Liver (tissue), 7 donors: ENCODE measurements at regions not wholly inside any gene's neighbourhood (a gene's known extent, or its start where the extent isn't known, plus 50 kb on each side); places are given as distances from the start of the nearest gene placed in this dataset.
"Not testable (repeated sequence)": the region's sequence is repeated elsewhere in the genome, so short reads cannot be mapped to it uniquely, and the experiment has no call there.

ENCODE experiments used
- DNase-seq: peaks from one replicate; pipeline ENCODE4 v3.0.0-alpha.2; 2017; ENCODE audit warnings: low spot score
- H3K27ac ChIP-seq, 2 donors: one replicate each; pipeline ENCODE4 v1.7.0; 2013; ENCODE audit warnings: inconsistent platforms in 2 of 2, low read length in 2 of 2, control low read depth in 1 of 2, low read depth in 1 of 2, mild to moderate bottlenecking in 1 of 2
- H3K27me3 ChIP-seq, 4 donors: one replicate each; pipeline versions ENCODE4 v1.6.1 to v1.7.0; 2013; ENCODE audit warnings: low read length in 3 of 4, inconsistent platforms in 1 of 4, mild to moderate bottlenecking in 1 of 4, moderate library complexity in 1 of 4; ENCODE audit not compliant: control insufficient read depth in 4 of 4, insufficient read depth in 4 of 4
- H3K36me3 ChIP-seq, 4 donors: one replicate each; pipeline versions ENCODE4 v1.6.1 to v1.7.0; 2013; ENCODE audit warnings: low read length in 3 of 4, mild to moderate bottlenecking in 3 of 4, low read depth in 1 of 4, moderate library complexity in 1 of 4; ENCODE audit not compliant: control insufficient read depth in 4 of 4, insufficient read depth in 3 of 4
- H3K4me1 ChIP-seq, 4 donors: one replicate each; pipeline versions ENCODE4 v1.6.1 to v1.7.0; 2013; ENCODE audit warnings: low read length in 3 of 4, mild to moderate bottlenecking in 3 of 4, moderate library complexity in 1 of 4; ENCODE audit not compliant: control insufficient read depth in 4 of 4, insufficient read depth in 4 of 4
- H3K4me3 ChIP-seq, 3 donors: one replicate each; pipeline versions ENCODE4 v1.6.1 to v1.7.0; 2013; ENCODE audit warnings: low read length in 3 of 3, control low read depth in 1 of 3, low read depth in 1 of 3, mild to moderate bottlenecking in 1 of 3
- H3K9ac ChIP-seq, 2 donors: one replicate each; pipeline ENCODE4 v1.7.0; 2013; ENCODE audit warnings: low read length in 2 of 2, mild to moderate bottlenecking in 2 of 2, moderate library complexity in 2 of 2, control low read depth in 1 of 2, low read depth in 1 of 2
- H3K9me3 ChIP-seq, 4 donors: one replicate each; pipeline versions ENCODE4 v1.6.1 to v1.7.0; 2013; ENCODE audit warnings: low read length in 3 of 4; ENCODE audit not compliant: control insufficient read depth in 4 of 4
- ATF3 ChIP-seq: IDR thresholded peaks from 2 replicates; pipeline ENCODE4 v1.6.1; 2016; ENCODE audit warnings: antibody characterized with exemption
- EGR1 ChIP-seq, 2 donors: IDR thresholded peaks; 2 replicates each; pipeline ENCODE4 v1.6.1; 2016 to 2018; ENCODE audit warnings: antibody characterized with exemption in 2 of 2, low read depth in 2 of 2
- FOXA2 ChIP-seq: IDR thresholded peaks from 2 replicates; pipeline ENCODE4 v1.6.1; 2016; ENCODE audit warnings: antibody characterized with exemption
- HNF4A ChIP-seq, 2 donors: conservative IDR thresholded peaks; 2 replicates each; pipeline ENCODE4 v1.6.1; 2016; ENCODE audit warnings: antibody characterized with exemption in 2 of 2, mild to moderate bottlenecking in 2 of 2
- HNF4G ChIP-seq: IDR thresholded peaks from 2 replicates; pipeline ENCODE4 v1.6.1; 2016; ENCODE audit warnings: antibody characterized with exemption
- JUND ChIP-seq, 2 donors: IDR thresholded peaks; 2 replicates each; pipeline ENCODE4 v1.6.1; 2016; ENCODE audit warnings: antibody characterized with exemption in 2 of 2
- MAX ChIP-seq: IDR thresholded peaks from 2 replicates; pipeline ENCODE4 v1.6.1; 2016; ENCODE audit warnings: antibody characterized with exemption
- NR2F2 ChIP-seq: IDR thresholded peaks from 2 replicates; pipeline ENCODE4 v1.6.1; 2016; ENCODE audit warnings: antibody characterized with exemption
- RAD21 ChIP-seq, 2 donors: IDR thresholded peaks; 2 replicates each; pipeline ENCODE4 v1.6.1; 2016; ENCODE audit warnings: antibody characterized with exemption in 2 of 2, mild to moderate bottlenecking in 2 of 2
- RXRA ChIP-seq, 2 donors: IDR thresholded peaks; 2 replicates each; pipeline ENCODE4 v1.6.1; 2017 to 2018; ENCODE audit warnings: antibody characterized with exemption in 2 of 2, mild to moderate bottlenecking in 1 of 2
- TAF1 ChIP-seq: conservative IDR thresholded peaks from 2 replicates; pipeline ENCODE4 v1.6.1; 2016; ENCODE audit warnings: antibody characterized with exemption, mild to moderate bottlenecking
- WGBS: extraction: QIAGEN DNeasy Blood & Tissue Kit; methylation state at CpG from one replicate; pipeline ENCODE4 v1.1.7; 2013; 5-methylcytosine and 5-hydroxymethylcytosine counted together
- donor health status: healthy.
- donor health status: healthy.
- donor health status: healthy.
- donor health status: healthy.

GRCh38 chr21:14670409-14670808, 124.3 kb upstream of the SAMSN1 start:
- TF ChIP-seq RAD21 (IDR thresholded peaks at IDR 0.05) = no peak
- no peak for TF ChIP-seq HNF4G
- TF ChIP-seq TAF1 = no peak
- TF ChIP-seq MAX = no peak
- TF ChIP-seq ATF3 = no peak
- Histone ChIP-seq H3K9ac (no peak overlapping the region), H3K27ac (no peak overlapping the region), H3K36me3 (no peaks in the 10 kb centered on the region), H3K4me3 (no peak overlapping the region), H3K9me3 (no peaks in the 10 kb centered on the region), H3K27me3 (no peaks in the 10 kb centered on the region), H3K4me1 (no peaks in the 10 kb centered on the region)
- 81% methylated on average over 2 of the region's 2 CpGs for WGBS
- DNase-seq = no peak

- DNase-seq, H3K4me1 ChIP-seq, H3K9me3 ChIP-seq, H3K4me3 ChIP-seq, H3K27ac ChIP-seq, H3K36me3 ChIP-seq, H3K27me3 ChIP-seq, H3K9ac ChIP-seq: not testable (repeated sequence)
- 89% methylated on average over 3 of the region's 3 CpGs for WGBS
Measured at GRCh38 chr21:14669092-14669491, 123.0 kb upstream of the SAMSN1 start.

- Histone ChIP-seq H3K27me3 (no peaks in the 10 kb centered on the region), H3K9ac (no peak overlapping the region), H3K9me3 (no peaks in the 10 kb centered on the region), H3K4me1 (no peaks in the 10 kb centered on the region), H3K4me3 (no peak overlapping the region), H3K36me3 (no peaks in the 10 kb centered on the region), H3K27ac (no peak overlapping the region)
- WGBS = 78% methylated on average over 10 of the region's 10 CpGs
- no peak for TF ChIP-seq ATF3
- no peak for TF ChIP-seq HNF4G
- no peak for TF ChIP-seq JUND (IDR thresholded peaks at IDR 0.05)
- no peak for TF ChIP-seq NR2F2
- no peak for TF ChIP-seq MAX
- DNase-seq = no peak
Measured at GRCh38 chr21:14657241-14658008, 111.3 kb upstream of the SAMSN1 start.

- no peak for TF ChIP-seq EGR1 (IDR thresholded peaks at IDR 0.05; ENCODE audit: low read depth in 2 of 2)
- no peak for TF ChIP-seq HNF4A (conservative IDR thresholded peaks at IDR 0.05)
- TF ChIP-seq RXRA (IDR thresholded peaks at IDR 0.05) = no peak
- no peak for TF ChIP-seq FOXA2
- no peak for DNase-seq
- Histone ChIP-seq H3K4me3 (no peak overlapping the region), H3K27me3 (no peaks in the 10 kb centered on the region), H3K27ac (no peak overlapping the region), H3K9me3 (peaks cover 0 to 5% (median 2%) of the 10 kb centered on the region in 4 donors), H3K4me1 (no peaks in the 10 kb centered on the region), H3K36me3 (no peaks in the 10 kb centered on the region), H3K9ac (no peak overlapping the region)
- WGBS = 75% methylated on average over 1 of the region's 1 CpG
Measured at GRCh38 chr21:14646893-14647292, 100.8 kb upstream of the SAMSN1 start.
